ENCODE measurements at regions not wholly inside any gene's neighbourhood (a gene's known extent, or its start where the extent isn't known, plus 50 kb on each side); places are given as distances from the start of the nearest gene placed in this dataset.

DNA sequence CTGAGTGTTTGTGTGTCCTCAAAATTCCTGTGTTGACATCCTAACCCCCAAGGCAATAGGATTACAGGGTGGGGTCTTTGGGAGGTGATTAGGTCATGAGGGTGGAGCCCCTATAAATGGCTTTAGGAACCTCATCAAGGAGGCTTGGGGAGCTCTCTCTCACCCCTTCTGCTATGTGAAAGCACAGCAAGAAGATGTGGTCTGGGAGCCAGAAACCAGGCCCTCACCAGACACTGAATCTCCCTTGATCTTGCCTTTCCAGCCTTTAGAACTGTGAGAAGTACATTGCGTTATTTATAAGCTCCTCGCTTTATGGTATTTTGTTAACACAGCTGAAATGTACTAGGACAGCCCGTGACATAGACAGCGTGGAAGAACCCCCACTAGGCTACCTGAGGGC is 712.0 kb upstream of the SGCG start:
- no peak for DNase-seq

DNA sequence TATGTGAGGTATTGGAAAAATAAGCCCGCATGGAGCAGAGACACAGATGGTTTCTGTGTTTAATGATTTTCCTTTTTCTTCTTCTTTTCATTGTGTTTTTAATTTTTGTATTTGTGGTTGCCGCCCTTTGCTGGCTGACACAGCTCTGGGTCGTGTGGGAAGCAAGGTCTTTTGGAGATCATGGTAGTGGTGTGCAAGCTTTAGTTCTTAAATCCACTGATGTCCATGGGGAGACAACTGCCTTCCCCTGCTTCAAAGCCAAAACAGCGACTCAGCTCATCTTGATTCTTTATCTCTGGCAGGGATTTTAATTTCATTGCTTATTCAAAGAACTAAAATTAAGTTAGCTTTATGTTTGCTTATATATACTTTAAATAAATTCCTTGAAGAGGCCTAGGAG is 711.3 kb upstream of the SGCG start:
- DNase-seq: no peak

DNA sequence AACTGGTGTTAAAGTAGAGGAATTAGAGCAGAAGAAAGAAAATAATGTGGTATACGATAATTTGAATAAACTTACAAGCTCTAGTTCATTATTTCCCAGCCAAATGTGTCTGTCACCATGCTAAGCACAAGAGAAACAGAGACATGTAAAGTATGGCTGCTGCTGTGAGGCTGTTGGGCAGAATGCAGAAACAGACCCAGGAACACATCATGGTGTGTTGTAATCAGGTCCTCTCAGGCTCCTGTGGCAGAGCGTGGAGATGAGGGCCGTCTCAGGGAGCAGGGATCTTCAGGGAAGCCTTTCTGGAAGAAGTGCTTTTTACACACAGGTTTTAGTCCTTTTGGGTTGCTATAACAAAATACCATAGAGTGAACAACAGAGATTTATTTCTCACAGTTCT is 710.7 kb upstream of the SGCG start:
- no peak for DNase-seq

DNA sequence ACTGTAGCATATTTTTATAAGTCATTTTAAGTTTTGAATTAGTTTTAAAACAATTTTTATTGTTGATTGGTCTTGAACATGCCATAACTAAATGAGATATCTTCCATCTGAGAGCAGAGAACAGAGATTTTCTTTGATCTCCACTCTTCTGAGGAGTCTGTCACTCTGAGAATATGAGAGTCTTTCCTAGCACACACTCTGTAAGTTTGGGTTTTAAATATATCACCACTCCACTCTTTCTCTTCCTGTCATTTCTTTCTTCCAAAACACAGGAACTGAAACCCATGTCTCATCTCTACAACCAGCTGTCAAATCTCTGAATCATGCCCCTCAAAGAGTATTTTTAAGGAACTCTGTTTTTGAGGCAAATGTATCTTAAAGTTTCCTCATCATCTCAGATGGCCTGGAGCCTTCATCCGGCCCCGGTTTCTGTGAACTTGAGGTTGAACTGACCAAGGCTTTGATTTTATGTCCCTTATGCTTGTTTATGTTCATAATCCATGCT is 698.2 kb upstream of the SGCG start:
- no peak for DNase-seq

DNA sequence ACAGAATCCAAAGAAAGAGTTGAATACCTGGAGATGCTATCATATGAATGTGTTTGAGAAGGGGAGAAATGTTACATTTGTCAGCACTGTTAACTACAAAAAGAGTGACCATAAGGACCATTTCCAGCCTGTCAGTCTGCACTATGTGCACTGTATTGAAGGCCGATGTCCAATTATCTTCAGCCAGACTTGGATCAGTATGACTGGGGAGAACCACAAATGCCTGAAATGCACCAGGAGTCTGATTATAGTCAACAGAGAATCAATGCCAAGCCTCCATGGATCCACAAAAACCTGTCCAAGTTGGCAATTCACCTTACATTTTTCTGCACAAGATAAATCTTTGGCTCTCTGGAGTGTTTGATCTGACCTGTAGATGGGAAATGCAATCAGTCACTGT is 697.5 kb upstream of the SGCG start:
- no peak for DNase-seq

DNA sequence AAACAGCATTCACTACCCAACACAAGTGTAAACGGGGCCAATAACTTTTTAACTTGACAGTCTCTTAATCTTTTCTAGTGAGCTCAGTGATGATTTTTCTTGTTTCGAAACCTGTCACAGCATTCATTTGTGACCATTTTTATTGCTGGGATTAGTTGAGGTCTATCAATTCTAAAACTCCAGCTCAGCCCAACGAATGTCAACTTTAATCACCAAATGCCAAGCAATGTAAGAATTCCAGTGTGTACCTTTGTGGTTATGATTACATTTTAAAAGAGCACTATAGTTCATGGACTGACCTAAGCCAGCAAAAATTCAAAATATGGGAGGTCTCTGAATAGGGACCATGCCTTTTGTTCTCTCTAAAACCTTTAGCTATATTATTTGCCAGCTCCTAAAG is 694.3 kb upstream of the SGCG start:
- peak; percentile 29 for DNase-seq

DNA sequence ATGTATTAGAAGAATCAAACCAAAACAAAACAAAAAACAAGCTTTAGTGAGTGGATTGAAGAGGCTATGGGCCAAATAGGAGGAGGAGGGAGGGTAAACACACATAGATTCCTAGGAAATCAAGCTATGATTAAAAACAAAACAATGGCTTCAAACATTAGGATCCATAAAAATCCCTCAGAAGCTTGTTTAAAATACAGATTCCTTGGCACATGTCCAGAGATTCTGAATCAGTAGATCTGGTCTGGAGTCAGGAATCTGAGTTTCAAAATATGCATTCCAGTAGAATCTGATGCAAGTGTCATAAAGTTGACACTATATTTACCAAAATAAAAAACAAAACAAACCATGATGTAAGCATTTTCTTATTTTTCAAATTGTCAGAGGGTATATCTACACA is 692.8 kb upstream of the SGCG start:
- peak; percentile 24 for DNase-seq

DNA sequence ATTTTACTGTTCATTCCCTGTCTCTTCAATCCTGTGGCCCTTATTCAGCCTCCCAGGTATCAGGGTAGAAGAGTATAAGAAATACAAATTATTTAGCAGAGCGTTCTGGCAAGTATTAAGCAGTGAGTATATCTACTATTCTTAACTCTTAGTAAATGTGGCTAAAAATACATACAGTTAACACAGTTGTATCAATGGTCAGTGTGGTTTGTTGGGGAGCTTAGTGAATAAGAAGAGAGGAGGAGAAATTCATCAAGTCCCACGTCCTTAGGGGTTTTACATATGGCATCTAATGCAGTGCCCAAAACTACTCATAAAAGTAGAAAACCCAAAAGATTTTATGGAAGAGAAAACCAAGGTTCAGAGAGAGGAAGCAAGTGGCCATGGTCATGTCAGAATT is 691.0 kb upstream of the SGCG start:
- no peak for DNase-seq

DNA sequence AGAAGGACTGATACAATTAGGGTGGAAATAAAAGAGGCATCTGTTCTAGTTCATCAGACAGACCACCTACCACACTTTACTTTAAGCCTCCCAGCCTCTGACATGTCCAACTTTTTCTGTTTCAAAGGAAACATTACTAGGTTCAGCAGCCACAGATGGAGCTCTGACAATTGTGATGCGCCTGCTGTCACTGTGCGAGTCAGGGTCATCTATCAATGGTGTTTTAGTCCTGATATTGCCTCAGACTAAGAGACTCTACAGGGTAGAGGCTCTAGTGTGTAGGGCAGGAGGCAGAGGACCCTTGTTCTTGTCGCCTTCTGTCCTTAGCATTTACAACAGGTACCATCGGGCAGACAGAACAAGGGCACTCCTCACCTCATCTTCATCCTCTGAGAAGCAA is 685.0 kb upstream of the SGCG start:
- no peak for DNase-seq

DNA sequence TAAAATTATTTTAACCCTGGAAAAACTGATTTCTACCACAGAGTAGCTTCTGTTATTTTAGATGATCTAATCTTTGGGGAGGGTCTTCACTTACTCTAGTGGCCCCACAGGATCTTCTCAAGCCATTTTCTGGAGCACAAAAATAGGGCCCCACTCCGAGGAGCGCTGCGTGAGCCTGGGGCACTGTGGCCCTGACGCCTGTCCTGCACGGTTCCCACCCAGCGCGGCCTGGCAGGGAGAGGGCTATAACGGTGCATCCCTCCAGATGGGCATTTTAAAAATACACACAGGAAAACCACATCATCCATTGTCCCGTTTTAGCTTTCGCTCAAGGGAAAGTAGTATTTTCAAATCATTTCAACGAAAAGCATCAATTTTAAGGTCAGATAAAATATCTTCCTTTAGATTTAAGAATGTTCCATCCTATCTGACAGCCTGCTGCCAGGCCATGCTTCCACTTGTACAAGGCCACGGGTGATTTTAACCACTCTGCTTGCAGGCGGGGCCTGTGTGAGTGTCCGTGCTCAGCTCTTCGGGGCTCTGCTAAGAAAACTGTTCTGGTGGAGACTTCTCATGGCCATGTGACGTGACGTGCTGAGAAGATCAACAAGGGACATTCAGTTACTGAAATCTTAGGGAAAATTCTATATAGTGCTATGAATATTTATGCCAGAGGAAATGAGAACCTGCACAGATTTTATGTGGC is 683.8 kb upstream of the SGCG start:
- no peak for DNase-seq

DNA sequence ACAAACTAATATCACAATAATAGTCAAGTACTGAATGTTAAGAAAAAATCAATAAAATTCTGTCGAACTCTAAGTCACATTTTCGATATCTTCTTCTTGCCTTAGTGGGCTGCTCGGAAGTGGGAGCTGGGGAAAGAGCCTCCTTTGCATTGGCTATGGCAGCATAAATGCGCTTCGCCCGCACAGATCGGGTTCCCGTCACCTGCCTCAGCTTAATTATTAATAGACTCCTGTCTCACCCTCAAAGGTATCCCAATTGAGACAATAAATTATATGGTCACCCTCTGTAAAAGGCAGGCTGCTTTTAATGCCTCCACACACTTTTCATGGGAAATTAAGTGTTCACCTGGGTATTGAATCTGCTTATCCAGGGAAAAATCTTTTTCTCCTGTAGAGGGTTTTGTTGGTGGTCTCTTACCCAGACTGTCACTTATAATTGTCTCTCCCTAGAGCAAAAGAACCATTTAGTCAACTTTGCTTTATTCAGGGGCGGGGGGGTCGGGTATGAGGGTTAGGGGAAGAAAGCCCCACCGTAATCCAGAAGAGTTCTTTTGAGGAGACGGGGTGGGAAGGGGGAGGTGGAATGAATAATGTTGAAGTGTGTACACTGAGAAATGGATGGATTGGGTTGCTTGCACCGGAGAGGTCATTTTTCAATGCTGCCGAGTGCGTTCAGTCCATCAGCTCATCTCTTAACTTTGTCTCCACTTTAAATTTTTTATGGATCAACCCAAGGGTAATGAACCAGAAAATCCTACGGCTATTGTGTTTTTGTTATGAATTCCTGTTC is 682.6 kb upstream of the SGCG start:
- DNase-seq: no peak

DNA sequence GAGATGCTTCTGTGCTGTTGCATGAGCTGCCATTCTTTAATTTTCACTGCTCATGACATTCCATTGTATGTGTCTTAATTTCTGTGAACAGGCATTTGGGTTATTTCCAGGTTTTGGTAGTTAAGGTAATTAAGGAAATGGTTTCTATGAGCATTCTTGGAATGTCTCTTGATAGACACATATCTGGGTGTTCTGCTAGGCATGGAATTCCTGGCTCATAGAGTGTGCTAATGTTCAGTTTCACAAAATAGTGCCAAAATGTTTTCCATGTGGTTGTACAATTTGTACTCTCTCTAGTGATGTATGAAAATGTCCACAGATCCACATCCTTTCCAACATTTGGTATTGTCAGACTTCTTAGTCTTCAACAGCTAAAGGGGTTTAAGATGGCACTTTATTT is 680.9 kb upstream of the SGCG start:
- no peak for DNase-seq

DNA sequence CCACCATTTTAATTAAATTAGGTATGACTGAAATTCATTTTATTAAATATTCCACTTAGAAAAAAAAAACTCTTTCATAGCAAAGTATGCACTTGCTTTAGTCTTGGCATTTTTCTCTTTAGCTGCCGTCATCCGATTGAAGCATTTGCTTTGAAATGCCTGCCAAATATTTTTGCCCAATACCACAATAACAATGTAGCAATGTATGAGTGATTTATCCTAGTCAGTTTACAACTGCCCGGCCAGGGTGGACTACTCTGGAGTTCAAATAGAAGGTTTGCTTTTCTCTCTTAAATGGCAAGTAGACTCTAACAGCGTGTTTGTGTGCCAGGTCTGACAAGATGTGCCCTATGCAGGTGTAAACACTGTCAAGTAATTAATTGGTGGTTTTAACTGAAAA is 675.3 kb upstream of the SGCG start:
- DNase-seq: peak; percentile 41

DNA sequence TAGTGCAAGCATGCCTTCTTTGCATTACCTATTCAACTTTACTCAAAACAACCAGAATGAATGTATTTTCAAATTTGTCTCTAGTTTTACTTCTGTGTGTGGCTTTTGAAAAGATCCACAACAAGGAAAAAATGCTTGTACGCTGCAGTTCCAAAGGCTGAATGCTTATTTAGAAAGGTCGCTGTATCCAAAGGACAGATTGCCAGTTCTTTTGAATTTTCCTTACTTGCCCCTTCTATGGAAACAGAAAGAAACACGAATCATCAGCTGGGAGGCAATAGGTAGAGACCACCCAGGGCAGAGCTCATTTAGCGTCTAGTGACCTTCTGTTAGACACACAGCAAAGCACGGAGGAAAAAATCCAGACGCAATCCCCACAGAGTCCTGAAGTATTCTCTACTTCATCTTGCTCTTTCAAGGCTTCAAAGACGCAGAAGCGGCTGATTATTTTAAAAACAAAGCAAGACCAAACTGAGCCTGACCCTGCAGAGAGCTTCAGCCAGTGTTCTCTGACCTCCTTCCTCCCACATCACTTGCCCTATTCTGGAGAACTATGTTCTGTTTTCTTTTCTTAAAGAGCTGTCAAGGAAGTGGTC is 674.6 kb upstream of the SGCG start:
- no peak for DNase-seq

DNA sequence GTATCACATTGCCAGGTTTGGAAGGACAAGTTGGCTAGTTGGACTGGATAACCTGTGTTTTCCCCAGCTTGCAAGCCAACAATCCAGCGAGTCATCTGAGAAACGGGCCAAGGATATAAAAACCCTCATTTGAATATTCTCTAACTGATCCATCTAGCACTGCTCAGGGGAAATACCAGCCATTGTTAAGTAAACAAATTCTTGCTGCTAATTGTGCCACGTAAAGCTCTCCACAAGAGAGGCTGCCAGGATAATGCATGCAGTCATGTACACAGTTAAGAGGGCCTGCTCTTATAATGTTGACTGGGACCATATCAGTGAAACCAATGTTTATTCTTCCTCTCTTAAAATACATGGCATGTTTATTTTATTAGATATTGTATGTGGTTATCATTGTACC is 663.2 kb upstream of the SGCG start:
- DNase-seq: no peak

DNA sequence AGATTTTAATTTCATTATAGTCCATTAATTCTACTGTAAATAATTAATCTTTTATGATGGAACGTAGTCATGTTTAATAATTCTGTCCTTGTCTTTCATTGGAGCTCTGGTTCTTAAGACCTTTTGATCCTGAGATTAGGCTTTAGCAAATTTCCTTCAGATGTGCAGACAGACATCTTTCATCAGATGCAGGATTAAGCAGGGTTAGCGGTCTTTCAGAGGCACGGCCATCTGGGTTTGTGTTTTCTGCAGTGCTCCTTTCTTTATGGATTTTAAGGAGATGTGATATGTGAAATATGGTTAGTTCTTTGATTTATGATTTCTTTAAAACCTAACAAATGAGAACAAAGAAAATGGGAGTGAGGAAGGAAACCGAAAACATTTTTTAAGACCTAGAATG is 643.9 kb upstream of the SGCG start:
- DNase-seq: no peak

DNA sequence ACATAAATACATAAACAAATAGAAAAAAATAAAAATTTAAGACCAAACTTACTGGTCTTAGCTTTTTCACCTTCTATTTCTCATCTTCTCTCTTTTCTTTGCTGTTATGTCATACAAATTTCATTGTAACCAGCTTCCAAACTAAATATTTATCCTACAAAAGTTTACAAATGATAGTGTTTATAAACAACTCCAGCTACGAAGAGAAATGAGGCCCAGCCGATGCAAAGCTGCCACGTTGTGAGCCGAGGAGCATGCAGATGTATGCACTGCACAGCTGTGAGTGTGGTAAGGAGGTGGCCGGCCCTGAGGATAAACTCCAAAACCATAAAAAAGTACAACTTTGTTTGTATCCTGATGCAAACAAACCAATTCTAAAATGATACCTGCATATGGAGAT is 642.4 kb upstream of the SGCG start:
- DNase-seq: no peak

DNA sequence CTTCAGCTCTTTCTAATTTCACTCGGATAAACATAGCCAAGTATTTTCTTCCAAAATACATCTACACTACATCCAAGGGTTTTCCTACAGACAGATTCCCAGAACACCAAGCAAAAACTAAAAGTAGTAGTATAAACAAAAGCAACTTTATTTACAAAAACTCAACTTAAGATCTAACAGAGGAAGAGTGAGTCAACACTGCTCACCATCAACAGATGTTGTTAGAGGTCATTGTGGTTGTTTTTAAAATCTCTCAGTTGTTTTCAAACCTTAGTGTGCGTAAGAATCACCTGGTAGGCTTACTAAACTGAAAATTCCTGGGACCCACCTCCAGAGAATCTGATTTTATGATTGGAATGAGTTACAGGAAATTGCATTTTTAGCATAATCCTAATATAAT is 631.7 kb upstream of the SGCG start:
- DNase-seq: no peak

DNA sequence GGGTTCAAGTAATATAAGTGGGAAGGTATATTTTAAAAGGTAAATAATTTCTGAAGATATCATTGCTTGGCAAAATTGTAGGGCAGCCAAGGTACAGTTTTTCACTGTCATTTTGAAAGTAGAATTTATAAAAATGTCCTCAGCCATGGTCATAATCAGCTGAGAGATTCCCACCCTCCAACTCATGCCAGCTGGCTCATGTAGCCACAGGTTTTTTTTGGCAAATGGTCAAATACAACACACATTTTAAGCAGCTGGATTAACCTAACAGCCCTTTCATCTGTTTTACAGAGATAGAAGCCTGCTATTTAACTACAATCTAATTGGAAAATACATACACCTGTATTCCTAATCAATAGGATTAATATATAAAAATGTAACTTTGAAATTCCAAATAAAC is 619.2 kb upstream of the SGCG start:
- DNase-seq: no peak

DNA sequence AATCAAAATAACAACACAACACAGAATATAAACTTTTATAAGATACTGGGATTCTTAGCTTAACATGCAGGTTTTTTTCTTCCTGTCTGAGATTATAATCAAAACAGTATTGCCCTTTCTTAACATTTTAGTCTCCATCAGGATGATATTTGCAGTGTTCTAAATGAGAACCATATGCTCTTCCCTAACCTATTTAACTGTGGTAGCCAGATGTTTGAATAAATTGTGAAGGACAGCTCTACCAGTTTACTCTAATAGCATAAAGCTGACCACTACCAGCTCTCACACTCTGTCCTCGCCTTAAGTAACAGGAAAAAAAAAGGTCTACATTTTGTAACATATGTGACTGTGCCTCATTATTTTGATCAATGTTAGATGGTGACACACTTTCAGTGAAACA is 618.7 kb upstream of the SGCG start:
- no peak for DNase-seq

DNA sequence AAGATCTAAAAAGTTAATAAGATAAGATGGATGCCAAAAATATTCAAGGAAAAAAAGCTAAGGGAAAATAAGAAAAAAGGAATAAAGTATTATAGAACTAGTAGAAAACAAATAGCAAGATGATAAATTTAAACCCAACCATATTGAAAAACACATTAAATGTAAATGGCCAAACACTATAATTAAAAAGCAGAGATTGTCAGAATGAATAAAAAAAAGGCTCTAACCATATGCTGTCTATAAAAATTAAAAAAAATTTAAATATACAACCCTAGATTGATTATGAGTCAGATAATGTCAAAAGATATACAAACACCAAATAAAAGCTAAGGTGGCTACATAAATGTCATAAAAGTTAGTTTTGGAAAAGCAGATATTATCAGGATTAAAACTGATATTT is 617.5 kb upstream of the SGCG start:
- no peak for DNase-seq

DNA sequence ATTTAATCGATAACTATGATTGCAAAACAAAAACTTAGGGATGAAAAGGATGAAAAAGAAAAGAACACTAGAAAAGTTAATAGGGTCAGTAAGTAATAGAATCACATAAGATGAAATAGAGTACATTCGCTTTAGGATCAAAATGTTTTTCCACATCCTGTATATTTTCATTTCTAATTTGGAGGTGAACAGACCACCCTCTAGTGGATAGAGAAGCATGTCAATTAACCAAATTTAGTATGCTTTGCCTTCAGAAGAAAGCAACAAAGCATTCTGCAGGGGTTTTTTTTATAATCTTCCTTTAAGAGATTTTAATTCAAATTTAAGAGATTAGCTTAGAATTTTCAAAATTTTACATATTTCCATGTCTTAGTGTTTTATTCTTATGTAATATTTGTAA is 611.0 kb upstream of the SGCG start:
- no peak for DNase-seq

DNA sequence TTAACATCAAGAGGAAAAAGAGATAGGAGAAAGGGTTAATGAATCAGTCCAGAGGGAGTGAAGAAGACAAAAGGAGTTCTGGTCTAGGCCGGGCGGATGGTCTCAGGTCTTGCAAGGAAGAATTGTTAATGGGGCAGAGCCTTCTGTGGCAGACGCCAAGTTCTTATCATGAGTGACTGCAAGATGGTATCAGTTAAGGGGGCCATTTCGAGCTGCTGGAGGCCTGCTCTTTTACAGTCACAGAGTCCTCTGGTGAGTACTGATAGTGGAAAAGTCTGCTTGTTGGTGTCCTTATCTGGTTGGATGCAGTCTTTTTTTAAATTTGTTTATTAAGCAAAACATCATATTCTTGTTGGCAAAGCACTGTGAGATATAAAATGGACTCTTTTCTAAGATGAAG is 590.9 kb upstream of the SGCG start:
- DNase-seq: no peak

DNA sequence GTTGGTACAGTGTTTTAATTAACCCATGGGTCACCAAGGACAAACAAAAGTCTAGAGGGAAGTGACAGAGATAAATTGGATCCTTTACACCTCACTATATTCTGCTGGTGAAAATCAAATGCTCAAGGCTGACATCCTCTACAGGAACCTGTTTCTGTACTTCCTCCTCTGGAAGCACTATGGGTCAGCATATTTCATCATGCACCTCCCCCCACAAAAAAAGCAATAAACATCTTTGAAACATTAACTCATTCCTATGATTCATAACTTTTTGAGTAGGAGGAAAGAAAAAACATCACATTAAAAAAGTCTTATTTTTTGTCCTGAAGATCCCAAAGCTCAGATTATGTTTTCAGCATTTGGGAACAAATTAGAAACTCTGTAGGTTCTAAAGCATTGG is 588.3 kb upstream of the SGCG start:
- peak; percentile 12 for DNase-seq
